OCI-LY3 (cell line): ENCODE measurements at regions not wholly inside any gene's neighbourhood (a gene's known extent, or its start where the extent isn't known, plus 50 kb on each side); places are given as distances from the start of the nearest gene placed in this dataset.

Experiments used
- H2AFZ ChIP-seq: fragments of 200-600, 300-600 bp; shearing (Covaris generic); 2 replicates; pipeline ENCODE4 v1.6.0; 2014; ENCODE audit warnings: antibody characterized with exemption, low read depth, low read length
- H3K27ac ChIP-seq: fragments of 200-600, 300-600 bp; sonication (generic); 2 replicates; pipeline ENCODE4 v1.5.1; 2014; ENCODE audit warnings: mild to moderate bottlenecking, low read length, moderate library complexity, mixed read lengths
- H3K27me3 ChIP-seq: fragments of 200-600, 300-600 bp; sonication (generic); 2 replicates; pipeline ENCODE4 v1.6.1; 2014; ENCODE audit warnings: low read depth, low read length, mixed read lengths
- H3K36me3 ChIP-seq: fragments of 200-600, 300-600 bp; sonication (generic); replicated peaks from 2 replicates; pipeline ENCODE3; 2014; ENCODE audit warnings: low read depth, low read length, mixed read lengths
- H3K4me1 ChIP-seq: fragments of 300-600, 200-600 bp; sonication (generic); 2 replicates; pipeline ENCODE4 v1.6.1; 2014; ENCODE audit warnings: low read length, mixed read lengths
- H3K4me2 ChIP-seq: fragments of 200-600, 300-600 bp; sonication (generic); 2 replicates; pipeline ENCODE4 v1.6.1; 2014; ENCODE audit warnings: low read length, mixed read lengths
- H3K4me3 ChIP-seq: fragments of 300-600, 200-600 bp; sonication (generic); 2 replicates; pipeline ENCODE4 v1.5.1; 2014; ENCODE audit warnings: antibody characterized with exemption, mild to moderate bottlenecking, low read length, moderate library complexity
- H3K79me2 ChIP-seq: fragments of 300-600, 200-600 bp; shearing (Covaris generic); 2 replicates; pipeline ENCODE4 v1.6.1; 2014; ENCODE audit warnings: mild to moderate bottlenecking, low read length, mixed read lengths
- H3K9ac ChIP-seq: fragments of 300-600, 200-600 bp; shearing (Covaris generic); 2 replicates; pipeline ENCODE4 v1.6.0; 2014; ENCODE audit warnings: mild to moderate bottlenecking, low read length, moderate library complexity
- H3K9me3 ChIP-seq: fragments of 200-600, 300-600 bp; shearing (Covaris generic); 2 replicates; pipeline ENCODE4 v1.6.1; 2014; ENCODE audit warnings: low read length, mixed read lengths; ENCODE audit not compliant: insufficient read depth
- H4K20me1 ChIP-seq: fragments of 200-600, 300-600 bp; sonication (generic); 2 replicates; pipeline ENCODE4 v1.6.1; 2016; ENCODE audit warnings: low read length, mixed read lengths; ENCODE audit not compliant: insufficient read depth
- CTCF ChIP-seq: fragments of 200-600, 300-600 bp; sonication (generic); IDR thresholded peaks from 2 replicates; pipeline ENCODE4 v1.5.1; 2014; ENCODE audit warnings: antibody characterized with exemption, low read length, low read depth
- EZH2phosphoT487 ChIP-seq: fragments of 200-600 bp; shearing (Covaris generic); IDR thresholded peaks from 2 replicates; pipeline ENCODE4 v1.6.1; 2018; ENCODE audit warnings: antibody characterized with exemption, mixed run types, low read depth

- no peak for TF ChIP-seq CTCF
- TF ChIP-seq EZH2phosphoT487, result no peak
- H3K9ac ChIP-seq, result no peak overlapping the region
- no peaks in the 10 kb centered on the region for H3K4me1 ChIP-seq
Observed at GRCh38 chr5:155929112-155929511, 397.9 kb upstream of the SGCD start.

GRCh38 chr5:155934964-155935363, 392.0 kb upstream of the SGCD start:
- Histone ChIP-seq H3K4me1 (no peaks in the 10 kb centered on the region), H3K36me3 (no peaks in the 10 kb centered on the region), H3K4me2 (no peak overlapping the region), H4K20me1 (no peaks in the 10 kb centered on the region), H3K9me3 (no peaks in the 10 kb centered on the region), H3K79me2 (no peaks in the 10 kb centered on the region), H3K9ac (no peak overlapping the region), H3K27me3 (no peaks in the 10 kb centered on the region), H3K27ac (no peak overlapping the region), H3K4me3 (no peak overlapping the region), H2AFZ (no peak overlapping the region)
- TF ChIP-seq EZH2phosphoT487 (no peak), CTCF (no peak)

More at GRCh38 chr5:155929112-155929511, 397.9 kb upstream of the SGCD start:
- no peaks in the 10 kb centered on the region for H3K9me3 ChIP-seq
- no peaks in the 10 kb centered on the region for H3K27me3 ChIP-seq
- H2AFZ ChIP-seq, result no peak overlapping the region
- no peak overlapping the region for H3K4me2 ChIP-seq
- no peaks in the 10 kb centered on the region for H3K36me3 ChIP-seq
- H4K20me1 ChIP-seq, result no peaks in the 10 kb centered on the region
- no peaks in the 10 kb centered on the region for H3K79me2 ChIP-seq
- no peak overlapping the region for H3K4me3 ChIP-seq
- H3K27ac ChIP-seq, result no peak overlapping the region

- Histone ChIP-seq H3K36me3 (no peaks in the 10 kb centered on the region), H3K4me2 (no peak overlapping the region), H3K79me2 (no peaks in the 10 kb centered on the region), H2AFZ (no peak overlapping the region), H3K4me1 (no peaks in the 10 kb centered on the region), H3K9ac (no peak overlapping the region), H3K27ac (no peak overlapping the region), H3K4me3 (no peak overlapping the region), H3K9me3 (no peaks in the 10 kb centered on the region), H4K20me1 (no peaks in the 10 kb centered on the region), H3K27me3 (no peaks in the 10 kb centered on the region)
- TF ChIP-seq EZH2phosphoT487 (no peak), CTCF (no peak)
Observed at GRCh38 chr5:155935723-155936122, 391.2 kb upstream of the SGCD start.

GRCh38 chr5:155936520-155937406, 390.2 kb upstream of the SGCD start:
- no peaks in the 10 kb centered on the region for H3K36me3 ChIP-seq
- H3K27ac ChIP-seq, result no peak overlapping the region
- H3K4me3 ChIP-seq, result no peak overlapping the region
- no peaks in the 10 kb centered on the region for H3K27me3 ChIP-seq
- H3K4me1 ChIP-seq, result no peaks in the 10 kb centered on the region
- no peaks in the 10 kb centered on the region for H3K79me2 ChIP-seq
- no peaks in the 10 kb centered on the region for H4K20me1 ChIP-seq
- TF ChIP-seq CTCF (no peak), EZH2phosphoT487 (no peak)
- H2AFZ ChIP-seq, result no peak overlapping the region
- no peak overlapping the region for H3K4me2 ChIP-seq
- no peaks in the 10 kb centered on the region for H3K9me3 ChIP-seq
- no peak overlapping the region for H3K9ac ChIP-seq
